ENCODE measurements at regions not wholly inside any gene's neighbourhood (a gene's known extent, or its start where the extent isn't known, plus 50 kb on each side); places are given as distances from the start of the nearest gene placed in this dataset.

- Histone ChIP-seq H3K27ac (ENCODE audit: low read depth in 1 of 2, low read length in 2 of 2) (no peak overlapping the region), H3K4me3 (replicated peaks in 1 of 3; ENCODE audit: low read depth in 2 of 3, low read length in 3 of 3) (no peak overlapping the region), H4K20me1 (ENCODE audit: insufficient read depth, low read length) (no peaks in the 10 kb centered on the region), H3K36me3 (replicated peaks in 1 of 2; ENCODE audit: control insufficient read depth in 1 of 2, insufficient read depth in 2 of 2, low read length in 2 of 2) (no peaks in the 10 kb centered on the region), H3K4me2 (replicated peaks; ENCODE audit: extremely low read depth, low read length, poor library complexity, severe bottlenecking) (no peak overlapping the region), H2AFZ (ENCODE audit: insufficient read depth, low read depth, low read length, poor library complexity, severe bottlenecking) (no peak overlapping the region), H3K4me1 (ENCODE audit: control insufficient read depth in 1 of 2, insufficient read depth in 2 of 2, low read length in 2 of 2) (no peaks in the 10 kb centered on the region), H3K9me3 (replicated peaks in 1 of 2; ENCODE audit: control insufficient read depth in 1 of 2, insufficient read depth in 1 of 2, low read length in 2 of 2) (peaks cover 0 to 5% of the 10 kb centered on the region in 2 donors), H3K27me3 (ENCODE audit: control insufficient read depth in 2 of 2, insufficient read depth in 2 of 2, low read length in 2 of 2) (no peaks in the 10 kb centered on the region), H3K79me2 (ENCODE audit: insufficient read depth, low read length) (no peaks in the 10 kb centered on the region), H3K9ac (ENCODE audit: insufficient read depth, low read length, poor library complexity, severe bottlenecking) (no peak overlapping the region)
- Mint-ChIP-seq H3K4me3 (no peak overlapping the region), H3K9me3 (peaks cover 0 to 9% (median 3%) of the 10 kb centered on the region in 7 donors), H3K27me3 (ENCODE audit: low read depth in 3 of 3) (peaks cover 0 to 4% (median 1%) of the 10 kb centered on the region in 3 donors), H3K27ac (no peak overlapping the region), H3K4me1 (peaks cover 3% of the 10 kb centered on the region), H3K36me3 (no peaks in the 10 kb centered on the region)
- WGBS (ENCODE audit: insufficient coverage) = no CpG with 5 or more reads among the region's 2 CpGs
- no peak for TF ChIP-seq CTCF (IDR thresholded peaks at IDR 0.05)
- no peak for DNase-seq
- intact Hi-C loops (cut with micrococcal nuclease) = no loop called here
Observed at GRCh38 chr12:69149270-69149669, 90.1 kb upstream of the CPSF6 start.

DNA sequence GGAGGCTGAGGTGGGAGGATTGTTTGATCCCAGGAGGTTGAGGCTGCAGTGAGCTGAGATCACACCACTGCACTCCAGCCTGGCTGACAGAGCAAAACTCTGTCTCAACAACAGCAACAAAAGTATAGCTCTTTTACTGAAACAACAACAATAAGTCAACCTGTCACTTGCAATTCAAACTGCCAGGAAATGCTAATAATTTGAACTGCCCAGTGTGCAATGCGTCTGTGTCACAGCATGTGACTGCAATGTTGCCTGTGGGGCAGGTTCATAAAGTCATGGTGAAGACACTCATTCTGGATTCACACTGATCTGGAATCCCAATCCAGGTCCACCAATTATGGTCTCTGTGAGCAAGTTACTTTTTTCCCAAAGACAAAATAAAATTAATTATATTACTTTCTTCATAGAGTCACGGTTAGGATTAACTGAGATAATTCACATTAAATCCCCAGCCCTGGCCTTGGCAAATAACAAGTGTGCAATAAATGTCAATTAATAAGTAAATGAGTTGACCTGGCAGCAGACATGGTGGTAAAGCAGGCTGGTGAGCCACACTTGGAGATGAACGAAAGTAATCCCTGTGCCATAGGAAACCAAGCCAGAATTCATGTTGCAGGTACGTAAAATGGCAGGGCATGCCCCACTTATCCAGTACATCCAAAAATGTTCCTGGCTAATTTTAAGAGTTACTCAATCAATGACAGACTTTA is 89.1 kb upstream of the CPSF6 start:
- Mint-ChIP-seq H3K9me3 (peaks cover 0 to 9% (median 3%) of the 10 kb centered on the region in 7 donors), H3K4me1 (peaks cover 8% of the 10 kb centered on the region), H3K27me3 (ENCODE audit: low read depth in 3 of 3) (peaks cover 0 to 4% (median 1%) of the 10 kb centered on the region in 3 donors), H3K4me3 (no peak overlapping the region), H3K27ac (no peak overlapping the region), H3K36me3 (no peaks in the 10 kb centered on the region)
- Histone ChIP-seq H3K4me2 (replicated peaks; ENCODE audit: extremely low read depth, low read length, poor library complexity, severe bottlenecking) (no peak overlapping the region), H3K27ac (ENCODE audit: low read depth in 1 of 2, low read length in 2 of 2) (no peak overlapping the region), H2AFZ (ENCODE audit: insufficient read depth, low read depth, low read length, poor library complexity, severe bottlenecking) (no peak overlapping the region), H3K4me1 (ENCODE audit: control insufficient read depth in 1 of 2, insufficient read depth in 2 of 2, low read length in 2 of 2) (no peaks in the 10 kb centered on the region), H3K36me3 (replicated peaks in 1 of 2; ENCODE audit: control insufficient read depth in 1 of 2, insufficient read depth in 2 of 2, low read length in 2 of 2) (no peaks in the 10 kb centered on the region), H3K79me2 (ENCODE audit: insufficient read depth, low read length) (no peaks in the 10 kb centered on the region), H4K20me1 (ENCODE audit: insufficient read depth, low read length) (no peaks in the 10 kb centered on the region), H3K27me3 (ENCODE audit: control insufficient read depth in 2 of 2, insufficient read depth in 2 of 2, low read length in 2 of 2) (no peaks in the 10 kb centered on the region), H3K4me3 (replicated peaks in 1 of 3; ENCODE audit: low read depth in 2 of 3, low read length in 3 of 3) (no peak overlapping the region), H3K9me3 (replicated peaks in 1 of 2; ENCODE audit: control insufficient read depth in 1 of 2, insufficient read depth in 1 of 2, low read length in 2 of 2) (peaks cover 0 to 5% of the 10 kb centered on the region in 2 donors), H3K9ac (ENCODE audit: insufficient read depth, low read length, poor library complexity, severe bottlenecking) (no peak overlapping the region)
- DNase-seq = no peak
- intact Hi-C loops (cut with micrococcal nuclease) = loop anchor here in 1 of 2 donors (10.0 kb wide), 1 partner anchor 95 kb away; no protein-coding TSS in a partner anchor
- 83% methylated on average over 1 of the region's 4 CpGs for WGBS (ENCODE audit: insufficient coverage)
- TF ChIP-seq CTCF (IDR thresholded peaks at IDR 0.05) = no peak

Measured in CD14-positive monocyte (primary cell).